Endothelial cell (in vitro differentiated cells): ENCODE measurements at regions not wholly inside any gene's neighbourhood (a gene's known extent, or its start where the extent isn't known, plus 50 kb on each side); places are given as distances from the start of the nearest gene placed in this dataset.
"Not testable (repeated sequence)": the region's sequence is repeated elsewhere in the genome, so short reads cannot be mapped to it uniquely, and the experiment has no call there.

Experiments used
- DNase-seq: peaks from one replicate; pipeline ENCODE4 v3.0.0; 2021; ENCODE audit warnings: low spot score
- H3K27ac Mint-ChIP-seq: one replicate; pipeline ENCODE4 v1.8.0; 2021; ENCODE audit warnings: mixed read lengths, inconsistent platforms; ENCODE audit not compliant: unreplicated experiment
- H3K27me3 Mint-ChIP-seq: one replicate; pipeline ENCODE4 v1.8.0; 2021; ENCODE audit warnings: mild to moderate bottlenecking, moderate library complexity, mixed read lengths, inconsistent platforms; ENCODE audit not compliant: unreplicated experiment
- H3K36me3 Mint-ChIP-seq: one replicate; pipeline ENCODE4 v1.8.0; 2021; ENCODE audit warnings: mild to moderate bottlenecking, low read depth, mixed read lengths, inconsistent platforms; ENCODE audit not compliant: unreplicated experiment
- H3K4me1 Mint-ChIP-seq: one replicate; pipeline ENCODE4 v1.8.0; 2021; ENCODE audit warnings: mild to moderate bottlenecking, mixed read lengths, inconsistent platforms; ENCODE audit not compliant: unreplicated experiment
- H3K4me3 Mint-ChIP-seq: one replicate; pipeline ENCODE4 v1.8.0; 2021; ENCODE audit warnings: mild to moderate bottlenecking, mixed read lengths, inconsistent platforms; ENCODE audit not compliant: unreplicated experiment
- H3K9me3 Mint-ChIP-seq: one replicate; pipeline ENCODE4 v1.8.0; 2021; ENCODE audit warnings: mixed read lengths, inconsistent platforms; ENCODE audit not compliant: unreplicated experiment
- CTCF ChIP-seq: fragments of 200-600 bp; sonication (generic); IDR thresholded peaks from one replicate; pipeline ENCODE4 v1.5.0; 2021; ENCODE audit warnings: antibody characterized with exemption; ENCODE audit not compliant: unreplicated experiment

DNA sequence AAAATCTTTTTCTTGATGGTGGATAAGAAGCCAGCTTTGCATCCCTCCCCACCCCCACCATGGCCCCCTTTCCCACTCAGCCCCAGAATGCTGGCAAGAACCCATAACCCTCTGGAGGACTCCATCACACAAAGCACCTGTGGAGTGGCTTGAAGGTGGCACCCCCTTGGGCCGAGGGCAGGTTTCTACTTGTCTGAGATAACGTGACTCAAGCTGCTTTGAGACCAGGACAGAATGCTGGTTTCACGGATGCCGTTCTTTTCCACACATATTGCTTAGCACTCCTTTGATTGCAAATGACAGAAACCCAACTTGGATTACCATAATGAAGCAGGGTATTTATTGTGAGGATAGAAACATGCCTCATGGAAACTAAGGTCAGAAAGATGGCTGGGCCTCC is 82.2 kb downstream of the LACC1 start:
- no peak for TF ChIP-seq CTCF
- H3K4me1 Mint-ChIP-seq = no peaks in the 10 kb centered on the region
- no peak overlapping the region for H3K27ac Mint-ChIP-seq
- no peak for DNase-seq
- peaks cover 2% of the 10 kb centered on the region for H3K27me3 Mint-ChIP-seq
- H3K9me3 Mint-ChIP-seq = no peaks in the 10 kb centered on the region
- H3K4me3 Mint-ChIP-seq = no peak overlapping the region
- no peaks in the 10 kb centered on the region for H3K36me3 Mint-ChIP-seq

DNA sequence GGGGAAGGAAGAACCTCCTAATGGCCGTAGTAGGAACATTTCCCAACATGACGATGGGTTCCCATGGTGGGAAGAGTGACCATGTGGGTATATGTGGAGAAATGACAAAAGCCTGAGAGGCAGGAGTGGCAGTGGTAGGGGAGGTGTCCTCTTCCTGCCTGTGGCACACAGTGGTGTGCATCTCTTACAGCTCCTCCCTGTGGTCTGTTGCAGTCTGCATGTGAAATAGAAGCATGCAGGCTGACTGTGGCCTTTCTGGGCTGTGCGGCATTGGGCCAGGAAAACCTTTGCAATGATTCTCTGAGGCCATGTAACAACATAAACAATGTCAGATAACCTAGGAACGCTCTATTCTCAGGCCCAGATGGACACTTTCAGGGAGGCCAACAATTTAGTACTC is 84.0 kb downstream of the LACC1 start:
- no peak overlapping the region for H3K27ac Mint-ChIP-seq
- no peaks in the 10 kb centered on the region for H3K4me1 Mint-ChIP-seq
- no peak for TF ChIP-seq CTCF
- DNase-seq = no peak
- peaks cover 2% of the 10 kb centered on the region for H3K27me3 Mint-ChIP-seq
- H3K9me3 Mint-ChIP-seq = no peaks in the 10 kb centered on the region
- H3K4me3 Mint-ChIP-seq = no peak overlapping the region
- H3K36me3 Mint-ChIP-seq = peaks cover under 1% of the 10 kb centered on the region

- Mint-ChIP-seq H3K4me3 (no peak overlapping the region), H3K27me3 (peaks cover 2% of the 10 kb centered on the region), H3K4me1 (no peaks in the 10 kb centered on the region), H3K27ac (no peak overlapping the region), H3K9me3 (no peaks in the 10 kb centered on the region), H3K36me3 (peaks cover 4% of the 10 kb centered on the region)
- no peak for DNase-seq
- no peak for TF ChIP-seq CTCF
Measured at GRCh38 chr13:43964698-43965458, 85.2 kb downstream of the LACC1 start.

- H3K4me3 Mint-ChIP-seq = no peak overlapping the region
- H3K4me1 Mint-ChIP-seq = no peaks in the 10 kb centered on the region
- no peak for TF ChIP-seq CTCF
Measured at GRCh38 chr13:43965459-43965845, 85.7 kb downstream of the LACC1 start.

DNA sequence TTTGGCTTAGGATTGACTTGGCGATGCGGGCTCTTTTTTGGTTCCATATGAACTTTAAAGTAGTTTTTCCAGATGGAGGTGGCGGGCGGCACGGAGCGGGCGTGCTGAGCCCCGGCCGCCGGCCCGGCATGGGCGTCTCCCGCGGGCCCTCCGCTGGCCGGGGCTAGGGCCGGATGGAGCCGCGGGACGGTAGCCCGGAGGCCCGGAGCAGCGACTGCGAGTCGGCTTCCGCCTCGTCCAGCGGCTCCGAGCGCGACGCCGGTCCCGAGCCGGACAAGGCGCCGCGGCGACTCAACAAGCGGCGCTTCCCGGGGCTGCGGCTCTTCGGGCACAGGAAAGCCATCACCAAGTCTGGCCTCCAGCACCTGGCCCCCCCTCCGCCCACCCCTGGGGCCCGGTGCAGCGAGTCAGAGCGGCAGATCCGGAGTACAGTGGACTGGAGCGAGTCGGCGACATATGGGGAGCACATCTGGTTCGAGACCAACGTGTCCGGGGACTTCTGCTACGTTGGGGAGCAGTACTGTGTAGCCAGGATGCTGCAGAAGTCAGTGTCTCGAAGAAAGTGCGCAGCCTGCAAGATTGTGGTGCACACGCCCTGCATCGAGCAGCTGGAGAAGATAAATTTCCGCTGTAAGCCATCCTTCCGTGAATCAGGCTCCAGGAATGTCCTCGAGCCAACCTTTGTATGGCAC is 88.7 kb downstream of the LACC1 start:
- not testable (repeated sequence) for H3K4me3 Mint-ChIP-seq, DNase-seq, H3K4me1 Mint-ChIP-seq, H3K9me3 Mint-ChIP-seq, H3K36me3 Mint-ChIP-seq, H3K27ac Mint-ChIP-seq, H3K27me3 Mint-ChIP-seq

More at GRCh38 chr13:43965459-43965845, 85.7 kb downstream of the LACC1 start:
- no peak overlapping the region for H3K27ac Mint-ChIP-seq
- H3K27me3 Mint-ChIP-seq = peaks cover 2% of the 10 kb centered on the region
- no peaks in the 10 kb centered on the region for H3K9me3 Mint-ChIP-seq
- peaks cover 4% of the 10 kb centered on the region for H3K36me3 Mint-ChIP-seq
- no peak for DNase-seq

- H3K4me3 Mint-ChIP-seq, H3K9me3 Mint-ChIP-seq, H3K27me3 Mint-ChIP-seq, H3K4me1 Mint-ChIP-seq, DNase-seq, H3K36me3 Mint-ChIP-seq, H3K27ac Mint-ChIP-seq: not testable (repeated sequence)
Measured at GRCh38 chr13:43968943-43969690, 89.4 kb downstream of the LACC1 start.

- DNase-seq, H3K4me3 Mint-ChIP-seq, H3K9me3 Mint-ChIP-seq, H3K36me3 Mint-ChIP-seq, H3K27me3 Mint-ChIP-seq, H3K4me1 Mint-ChIP-seq, H3K27ac Mint-ChIP-seq: not testable (repeated sequence)
Measured at GRCh38 chr13:43969919-43970318, 90.2 kb downstream of the LACC1 start.
